ENCODE measurements at regions not wholly inside any gene's neighbourhood (a gene's known extent, or its start where the extent isn't known, plus 50 kb on each side); places are given as distances from the start of the nearest gene placed in this dataset.

DNA sequence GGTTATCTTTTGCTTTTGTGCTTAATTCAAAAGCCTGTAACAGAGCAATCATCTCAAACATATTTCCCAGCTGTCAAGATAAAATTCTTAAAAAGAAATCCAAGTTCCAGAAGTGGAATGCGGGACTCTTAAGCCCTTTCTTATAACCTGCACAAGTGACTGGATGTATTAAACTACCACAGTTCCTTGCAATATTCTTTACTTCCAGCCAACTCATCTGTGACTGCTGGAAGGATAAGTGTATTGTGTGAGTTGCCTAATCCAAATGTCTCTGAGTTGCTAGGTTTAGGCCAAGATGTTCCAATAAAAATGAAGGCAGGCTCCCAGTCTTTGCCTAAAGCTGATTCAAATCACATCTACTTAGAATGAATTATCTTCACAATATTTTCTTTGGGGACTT lies 159.2 kb upstream of the SLC24A2 start:
- Histone ChIP-seq H3K9ac (replicated peaks in 1 of 4; ENCODE audit: extremely low read depth in 1 of 4, low read depth in 3 of 4, low read length in 3 of 4) (no peak overlapping the region), H2BK120ac (replicated peaks; ENCODE audit: low read depth, low read length) (no peak overlapping the region), H3K18ac (ENCODE audit: extremely low read depth, low read length) (no peak overlapping the region), H3K4me2 (ENCODE audit: insufficient read depth in 1 of 2, low read depth in 2 of 2, low read length in 2 of 2) (no peak overlapping the region), H3K27me3 (replicated peaks in 1 of 4; ENCODE audit: control insufficient read depth in 3 of 4, extremely low read depth in 1 of 4, insufficient read depth in 3 of 4, low read length in 3 of 4) (no peaks in the 10 kb centered on the region), H4K91ac (replicated peaks; ENCODE audit: insufficient read length, low read length) (no peak overlapping the region), H3K4ac (replicated peaks; ENCODE audit: insufficient read length, low read depth, low read length) (no peak overlapping the region), H2BK15ac (ENCODE audit: low read length) (no peak overlapping the region), H4K8ac (ENCODE audit: extremely low read depth, insufficient read depth, low read length) (no peak overlapping the region), H3K36me3 (ENCODE audit: control insufficient read depth in 2 of 4, insufficient read depth in 4 of 4, low read length in 3 of 4) (no peaks in the 10 kb centered on the region), H3K23ac (ENCODE audit: insufficient read length) (no peak overlapping the region), H2BK5ac (ENCODE audit: low read depth, low read length) (no peak overlapping the region), H2BK20ac (ENCODE audit: low read length) (no peak overlapping the region), H2AFZ (ENCODE audit: low read length) (no peak overlapping the region), H3K9me3 (ENCODE audit: insufficient read depth in 2 of 2, low read depth in 1 of 2, low read length in 1 of 2) (no peaks in the 10 kb centered on the region), H3K23me2 (ENCODE audit: low read depth, low read length) (no peaks in the 10 kb centered on the region), H4K20me1 (replicated peaks in 1 of 2; ENCODE audit: control insufficient read depth in 1 of 2, insufficient read depth in 2 of 2, low read length in 2 of 2) (no peaks in the 10 kb centered on the region), H3K79me2 (ENCODE audit: control insufficient read depth in 1 of 2, insufficient read depth in 2 of 2, low read length in 2 of 2) (no peaks in the 10 kb centered on the region), H3K79me1 (ENCODE audit: low read depth, low read length) (no peaks in the 10 kb centered on the region), H3K4me3 (ENCODE audit: extremely low read depth in 1 of 4, insufficient read depth in 2 of 4, low read depth in 3 of 4, low read length in 4 of 4) (no peak overlapping the region), H3K27ac (ENCODE audit: low read depth, low read length) (no peak overlapping the region), H3K14ac (ENCODE audit: insufficient read length) (no peak overlapping the region), H2BK12ac (ENCODE audit: low read depth, low read length) (no peak overlapping the region), H3K4me1 (replicated peaks in 1 of 4; ENCODE audit: control insufficient read depth in 3 of 4, insufficient read depth in 4 of 4, low read length in 3 of 4) (peaks cover 0 to 5% (median 0%) of the 10 kb centered on the region in 4 experiments; a peak in 1 of 7 replicates), H3K56ac (replicated peaks; ENCODE audit: insufficient read length, low read depth, low read length) (no peak overlapping the region), H4K5ac (ENCODE audit: insufficient read length, low read depth, low read length) (no peak overlapping the region), H2AK5ac (ENCODE audit: low read depth, low read length) (no peak overlapping the region)
- ChIA-PET CTCF (ENCODE audit: partially characterized antibody) (interaction anchor here (0.6 to 2.9 kb wide), 3 partner anchors 24 to 459 kb away, joined by 3 to 9 read pairs (median 9); no protein-coding TSS in a partner anchor), POLR2A (ENCODE audit: partially characterized antibody) (no interaction called here)
- 100% methylated on average over 1 of the region's 1 CpG; no CpG with 5 or more reads in 1 of the 2 experiments for WGBS, 2 experiments (ENCODE audit: extremely low coverage in 1 of 2, insufficient coverage in 1 of 2, insufficient read length in 1 of 2, insufficient replicate concordance in 2 of 2, low coverage in 1 of 2, low lambda C conversion rate in 2 of 2, missing lambda C conversion rate in 1 of 2)
- FAIRE-seq: no peak
- no peak for DNase-seq (ENCODE audit: low read depth in 1 of 2, low spot score in 2 of 2)
- TF ChIP-seq EP300 (IDR thresholded peaks at IDR 0.05; ENCODE audit: borderline replicate concordance in 1 of 2, low read depth in 2 of 2, low read length in 2 of 2) (no peak), POU5F1 (IDR thresholded peaks at IDR 0.05; ENCODE audit: low read depth, low read length) (no peak), TEAD4 (IDR thresholded peaks at IDR 0.05; ENCODE audit: low read depth, low read length) (no peak), RFX5 (IDR thresholded peaks at IDR 0.05; ENCODE audit: borderline replicate concordance, low read depth, low read length) (no peak), CHD2 (IDR thresholded peaks at IDR 0.05; ENCODE audit: low read length) (no peak), TAF1 (IDR thresholded peaks at IDR 0.05; ENCODE audit: low read depth, low read length) (no peak), RAD21 (IDR thresholded peaks at IDR 0.05 in 1 of 2, conservative IDR thresholded peaks at IDR 0.05 in 1 of 2; ENCODE audit: low read depth in 2 of 2, low read length in 2 of 2) (no peak), SIX5 (IDR thresholded peaks at IDR 0.05; ENCODE audit: low read depth, low read length) (no peak), CBX5 (IDR thresholded peaks at IDR 0.05; ENCODE audit: low read depth, low read length) (no peak), BRCA1 (IDR thresholded peaks at IDR 0.05; ENCODE audit: low read depth, low read length) (no peak), SIN3A (conservative IDR thresholded peaks at IDR 0.05 in 1 of 2, IDR thresholded peaks at IDR 0.05 in 1 of 2; ENCODE audit: low read depth in 1 of 2, low read length in 2 of 2) (no peak), MAFK (IDR thresholded peaks at IDR 0.05; ENCODE audit: low read depth, low read length) (no peak), RBBP5 (IDR thresholded peaks at IDR 0.05; ENCODE audit: borderline replicate concordance, low read depth, low read length) (no peak)
- TF ChIP-seq, protein P1, sequence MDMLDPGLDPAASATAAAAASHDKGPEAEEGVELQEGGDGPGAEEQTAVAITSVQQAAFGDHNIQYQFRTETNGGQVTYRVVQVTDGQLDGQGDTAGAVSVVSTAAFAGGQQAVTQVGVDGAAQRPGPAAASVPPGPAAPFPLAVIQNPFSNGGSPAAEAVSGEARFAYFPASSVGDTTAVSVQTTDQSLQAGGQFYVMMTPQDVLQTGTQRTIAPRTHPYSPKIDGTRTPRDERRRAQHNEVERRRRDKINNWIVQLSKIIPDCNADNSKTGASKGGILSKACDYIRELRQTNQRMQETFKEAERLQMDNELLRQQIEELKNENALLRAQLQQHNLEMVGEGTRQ (IDR thresholded peaks at IDR 0.05; ENCODE audit: low read length): no peak

Measured in H1 (cell line).